ENCODE measurements at regions not wholly inside any gene's neighbourhood (a gene's known extent, or its start where the extent isn't known, plus 50 kb on each side); places are given as distances from the start of the nearest gene placed in this dataset.

GRCh38 chr5:124948754-124949275 lies 202.4 kb upstream of the ZNF608 start:
- TF ChIP-seq, protein P1, sequence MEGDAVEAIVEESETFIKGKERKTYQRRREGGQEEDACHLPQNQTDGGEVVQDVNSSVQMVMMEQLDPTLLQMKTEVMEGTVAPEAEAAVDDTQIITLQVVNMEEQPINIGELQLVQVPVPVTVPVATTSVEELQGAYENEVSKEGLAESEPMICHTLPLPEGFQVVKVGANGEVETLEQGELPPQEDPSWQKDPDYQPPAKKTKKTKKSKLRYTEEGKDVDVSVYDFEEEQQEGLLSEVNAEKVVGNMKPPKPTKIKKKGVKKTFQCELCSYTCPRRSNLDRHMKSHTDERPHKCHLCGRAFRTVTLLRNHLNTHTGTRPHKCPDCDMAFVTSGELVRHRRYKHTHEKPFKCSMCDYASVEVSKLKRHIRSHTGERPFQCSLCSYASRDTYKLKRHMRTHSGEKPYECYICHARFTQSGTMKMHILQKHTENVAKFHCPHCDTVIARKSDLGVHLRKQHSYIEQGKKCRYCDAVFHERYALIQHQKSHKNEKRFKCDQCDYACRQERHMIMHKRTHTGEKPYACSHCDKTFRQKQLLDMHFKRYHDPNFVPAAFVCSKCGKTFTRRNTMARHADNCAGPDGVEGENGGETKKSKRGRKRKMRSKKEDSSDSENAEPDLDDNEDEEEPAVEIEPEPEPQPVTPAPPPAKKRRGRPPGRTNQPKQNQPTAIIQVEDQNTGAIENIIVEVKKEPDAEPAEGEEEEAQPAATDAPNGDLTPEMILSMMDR (conservative IDR thresholded peaks at IDR 0.05; ENCODE audit: low read length), result no peak
- TF ChIP-seq EZH2phosphoT487 (IDR thresholded peaks at IDR 0.05; ENCODE audit: borderline replicate concordance, low read depth, low read length), result no peak
